ENCODE measurements at regions not wholly inside any gene's neighbourhood (a gene's known extent, or its start where the extent isn't known, plus 50 kb on each side); places are given as distances from the start of the nearest gene placed in this dataset.

- no peak for FAIRE-seq
- no peak overlapping the region for H3K4me3 ChIP-seq
- no peak for TF ChIP-seq CTCF (IDR thresholded peaks at IDR 0.05)
- no peaks in the 10 kb centered on the region for H3K9me3 ChIP-seq
- no peaks in the 10 kb centered on the region for H3K4me1 ChIP-seq
- no peak for DNase-seq
- no peaks in the 10 kb centered on the region for H3K36me3 ChIP-seq
- H3K27ac ChIP-seq = no peak overlapping the region
- intact Hi-C loops (cut with DNase I) = no loop called here
- 40 to 44% methylated on average over 3 of the region's 3 CpGs for WGBS, 2 donors
- no peak for ATAC-seq
- peaks cover 0 to 4% (median 0%) of the 10 kb centered on the region in 4 donors for H3K27me3 ChIP-seq
Measured at GRCh38 chr15:60161704-60162103, 157.6 kb downstream of the FOXB1 start.

GRCh38 chr15:60162251-60162967 is 158.3 kb downstream of the FOXB1 start:
- no peak for DNase-seq
- 62 to 69% methylated on average over 7 of the region's 7 CpGs for WGBS, 2 donors
- FAIRE-seq = no peak
- H3K4me1 ChIP-seq = no peaks in the 10 kb centered on the region
- H3K9me3 ChIP-seq = no peaks in the 10 kb centered on the region
- intact Hi-C loops (cut with DNase I) = no loop called here
- no peaks in the 10 kb centered on the region for H3K36me3 ChIP-seq
- no peak overlapping the region for H3K27ac ChIP-seq
- H3K4me3 ChIP-seq = no peak overlapping the region
- TF ChIP-seq CTCF (IDR thresholded peaks at IDR 0.05) = no peak
- H3K27me3 ChIP-seq = peaks cover 0 to 4% (median 0%) of the 10 kb centered on the region in 4 donors
- no peak for ATAC-seq

GRCh38 chr15:60162968-60163355 is 158.9 kb downstream of the FOXB1 start:
- WGBS, 2 donors = 55 to 70% methylated on average over 4 of the region's 4 CpGs
- Histone ChIP-seq H3K4me1 (no peaks in the 10 kb centered on the region), H3K9me3 (no peaks in the 10 kb centered on the region), H3K36me3 (no peaks in the 10 kb centered on the region), H3K4me3 (no peak overlapping the region), H3K27ac (no peak overlapping the region), H3K27me3 (peaks cover 0 to 4% (median 0%) of the 10 kb centered on the region in 4 donors)
- no peak for ATAC-seq
- no peak for DNase-seq
- no peak for FAIRE-seq
- intact Hi-C loops (cut with DNase I) = no loop called here
- no peak for TF ChIP-seq CTCF (IDR thresholded peaks at IDR 0.05)

GRCh38 chr15:60165111-60165510 is 161.0 kb downstream of the FOXB1 start:
- DNase-seq (no peak), ATAC-seq (no peak), FAIRE-seq (no peak)
- intact Hi-C loops (cut with DNase I) = no loop called here
- no peak overlapping the region for H3K27ac ChIP-seq
- H3K27me3 ChIP-seq = peaks cover 0 to 4% (median 0%) of the 10 kb centered on the region in 4 donors
- WGBS, 2 donors = 62 to 82% methylated on average over 3 of the region's 3 CpGs
- no peak overlapping the region for H3K4me3 ChIP-seq
- H3K4me1 ChIP-seq = no peaks in the 10 kb centered on the region
- H3K36me3 ChIP-seq = no peaks in the 10 kb centered on the region
- H3K9me3 ChIP-seq = no peaks in the 10 kb centered on the region
- no peak for TF ChIP-seq CTCF (IDR thresholded peaks at IDR 0.05)

GRCh38 chr15:60172143-60172542 is 168.0 kb downstream of the FOXB1 start:
- H3K9me3 ChIP-seq = no peaks in the 10 kb centered on the region
- no peak for TF ChIP-seq CTCF (IDR thresholded peaks at IDR 0.05)
- H3K36me3 ChIP-seq = no peaks in the 10 kb centered on the region
- 33 to 43% methylated on average over 1 of the region's 1 CpG for WGBS, 2 donors
- no peak overlapping the region for H3K4me3 ChIP-seq
- no peak for DNase-seq
- no peak for FAIRE-seq
- no peak for ATAC-seq
- intact Hi-C loops (cut with DNase I) = no loop called here
- no peak overlapping the region for H3K27ac ChIP-seq
- H3K4me1 ChIP-seq = no peaks in the 10 kb centered on the region
- H3K27me3 ChIP-seq = peaks cover 0 to 11% (median 0%) of the 10 kb centered on the region in 4 donors
